NB4 (cell line): ENCODE measurements at regions not wholly inside any gene's neighbourhood (a gene's known extent, or its start where the extent isn't known, plus 50 kb on each side); places are given as distances from the start of the nearest gene placed in this dataset.

Experiments
- MYC ChIP-seq: IDR thresholded peaks from 2 replicates; pipeline ENCODE4 v1.6.1; 2011; ENCODE audit warnings: low read depth, low read length
- POLR2A ChIP-seq: IDR thresholded peaks from 2 replicates; pipeline ENCODE4 v1.6.1; 2011; ENCODE audit warnings: mild to moderate bottlenecking; ENCODE audit not compliant: insufficient read length; ENCODE audit errors: extremely low read depth
- TF ChIP-seq, protein P1 (sequence below): IDR thresholded peaks from one replicate; pipeline ENCODE4 v1.5.1; 2012; ENCODE audit warnings: low read depth, low read length
- TF ChIP-seq, protein P2 (sequence below): IDR thresholded peaks from 2 replicates; pipeline ENCODE4 v1.6.1; 2011; ENCODE audit warnings: low read depth, low read length

DNA sequence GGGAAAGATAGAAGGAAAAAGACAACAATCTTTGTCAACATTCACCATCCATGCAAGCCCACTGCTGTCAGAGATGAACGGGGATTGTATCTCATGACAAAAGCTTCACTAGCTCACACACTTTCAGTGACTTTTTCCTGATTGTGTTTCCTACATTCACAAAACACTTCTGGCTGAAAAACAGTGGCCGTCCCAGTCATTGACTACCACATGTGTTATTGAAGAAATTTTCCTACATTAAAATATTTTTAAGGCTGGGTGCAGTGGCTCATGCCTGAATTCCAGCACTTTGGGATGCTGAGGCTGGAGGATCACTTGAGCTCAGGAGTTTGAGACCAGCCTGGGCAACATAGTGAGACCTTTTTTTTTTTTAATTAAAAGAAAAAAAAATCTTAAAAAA lies 90.9 kb downstream of the MOGAT1 start:
- TF ChIP-seq, protein P1, sequence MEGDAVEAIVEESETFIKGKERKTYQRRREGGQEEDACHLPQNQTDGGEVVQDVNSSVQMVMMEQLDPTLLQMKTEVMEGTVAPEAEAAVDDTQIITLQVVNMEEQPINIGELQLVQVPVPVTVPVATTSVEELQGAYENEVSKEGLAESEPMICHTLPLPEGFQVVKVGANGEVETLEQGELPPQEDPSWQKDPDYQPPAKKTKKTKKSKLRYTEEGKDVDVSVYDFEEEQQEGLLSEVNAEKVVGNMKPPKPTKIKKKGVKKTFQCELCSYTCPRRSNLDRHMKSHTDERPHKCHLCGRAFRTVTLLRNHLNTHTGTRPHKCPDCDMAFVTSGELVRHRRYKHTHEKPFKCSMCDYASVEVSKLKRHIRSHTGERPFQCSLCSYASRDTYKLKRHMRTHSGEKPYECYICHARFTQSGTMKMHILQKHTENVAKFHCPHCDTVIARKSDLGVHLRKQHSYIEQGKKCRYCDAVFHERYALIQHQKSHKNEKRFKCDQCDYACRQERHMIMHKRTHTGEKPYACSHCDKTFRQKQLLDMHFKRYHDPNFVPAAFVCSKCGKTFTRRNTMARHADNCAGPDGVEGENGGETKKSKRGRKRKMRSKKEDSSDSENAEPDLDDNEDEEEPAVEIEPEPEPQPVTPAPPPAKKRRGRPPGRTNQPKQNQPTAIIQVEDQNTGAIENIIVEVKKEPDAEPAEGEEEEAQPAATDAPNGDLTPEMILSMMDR, result no peak
- TF ChIP-seq POLR2A (no peak), MYC (no peak)
- TF ChIP-seq, protein P2, sequence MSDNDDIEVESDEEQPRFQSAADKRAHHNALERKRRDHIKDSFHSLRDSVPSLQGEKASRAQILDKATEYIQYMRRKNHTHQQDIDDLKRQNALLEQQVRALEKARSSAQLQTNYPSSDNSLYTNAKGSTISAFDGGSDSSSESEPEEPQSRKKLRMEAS, result no peak
